HG03280 (cell line): ENCODE measurements at regions not wholly inside any gene's neighbourhood (a gene's known extent, or its start where the extent isn't known, plus 50 kb on each side); places are given as distances from the start of the nearest gene placed in this dataset.

Experiments used
- ATAC-seq: cut with Tn5 transposase; IDR thresholded peaks from one replicate; pipeline ENCODE4 v1.9.1; 2021; ENCODE audit warnings: mild to moderate bottlenecking, moderate library complexity; ENCODE audit not compliant: unreplicated experiment

DNA sequence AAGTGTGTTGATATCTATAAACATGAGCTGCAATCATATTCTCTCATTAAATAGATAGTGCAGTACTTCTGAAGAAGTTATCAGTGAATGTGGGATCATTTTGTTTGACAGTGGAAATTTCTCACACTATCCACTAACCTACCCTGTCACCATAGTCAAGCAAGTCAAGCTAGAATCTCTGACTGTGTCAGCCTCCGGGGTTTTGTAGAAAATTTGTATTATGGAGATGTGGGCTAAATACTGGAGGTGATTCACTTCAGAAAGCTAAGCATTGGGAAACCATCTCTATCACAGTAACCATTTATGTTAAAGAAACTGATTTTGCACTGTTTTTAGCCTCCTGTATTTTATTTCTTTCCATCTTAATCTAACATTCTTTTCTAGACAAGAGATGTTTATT is 126.6 kb upstream of the CREB1 start:
- no peak for ATAC-seq

- no peak for ATAC-seq
These were observed 125.8 kb upstream of the CREB1 start for GRCh38 chr2:207403950-207404349.

DNA sequence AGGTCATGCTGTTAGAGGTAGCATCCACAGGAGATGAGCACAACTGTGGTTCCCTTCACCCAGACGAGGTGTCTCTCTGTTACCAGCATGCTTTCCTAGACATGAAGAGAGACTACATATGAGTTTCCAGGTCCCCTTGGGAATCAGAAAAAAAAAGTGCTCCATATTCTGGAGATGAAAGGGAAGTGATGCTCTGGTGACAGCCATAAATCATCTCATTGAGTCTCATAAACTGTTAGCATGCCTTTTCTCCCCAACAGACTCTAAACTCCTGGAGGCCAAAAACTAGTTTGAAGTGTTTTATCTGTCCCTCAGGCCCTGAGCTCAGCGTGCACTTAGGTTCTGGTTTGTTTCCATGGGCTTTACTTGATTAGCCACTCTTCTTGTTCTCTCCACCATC is 124.6 kb upstream of the CREB1 start:
- ATAC-seq: no peak

DNA sequence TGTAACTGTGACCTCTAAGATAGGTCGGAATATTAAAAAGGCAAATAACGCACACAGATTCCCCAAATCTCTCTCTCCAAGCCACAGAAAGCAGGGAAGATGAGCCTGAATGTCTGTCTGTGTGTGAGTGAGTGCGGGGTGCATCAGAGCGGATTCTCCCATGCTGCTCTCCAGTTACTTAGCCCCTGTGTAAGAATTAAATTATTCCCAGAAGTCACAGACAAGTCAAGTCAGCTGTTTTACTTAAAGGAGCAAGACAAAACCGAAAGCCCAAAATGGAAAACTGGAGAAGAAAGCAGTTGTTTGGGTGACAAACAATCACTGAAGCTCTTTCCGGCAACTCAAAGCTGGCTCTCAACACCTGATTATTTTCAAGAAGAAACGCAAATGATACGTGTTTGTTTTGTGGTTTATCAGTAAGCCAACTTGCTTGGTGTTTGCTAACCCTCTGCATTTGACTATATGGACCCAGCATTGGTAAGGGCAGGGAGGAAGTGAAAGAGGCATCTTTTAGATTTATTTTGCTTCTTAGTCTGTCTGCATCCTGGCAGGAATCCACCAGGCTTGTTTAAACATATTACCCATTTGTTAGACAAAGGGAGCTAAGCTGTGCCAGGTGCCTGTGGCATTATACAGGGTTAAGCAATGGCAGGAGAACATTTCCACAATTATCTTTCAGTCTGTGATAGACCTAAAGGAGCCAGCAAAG is 121.5 kb upstream of the CREB1 start:
- peak; percentile 90 for ATAC-seq

DNA sequence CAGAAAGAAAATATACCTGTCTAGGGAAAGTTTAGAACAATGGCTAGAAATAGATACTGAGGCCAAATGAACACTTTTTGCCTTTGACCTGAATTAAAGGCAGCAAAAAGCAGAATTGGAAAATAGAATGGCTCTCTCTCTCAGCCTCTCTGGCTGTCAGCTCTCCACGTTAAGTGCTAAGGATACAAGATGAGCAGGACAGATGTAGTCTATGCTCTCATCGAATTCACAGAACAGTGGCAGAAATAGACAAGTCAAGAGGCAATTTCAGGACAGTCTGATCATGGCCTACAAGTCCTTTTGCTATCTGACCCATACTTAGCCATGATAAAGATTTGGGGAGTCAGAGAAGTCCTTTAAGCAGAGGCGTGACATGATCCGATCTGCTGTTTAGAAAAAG is 120.2 kb upstream of the CREB1 start:
- ATAC-seq: no peak

GRCh38 chr2:207412787-207413310 is 116.9 kb upstream of the CREB1 start:
- no peak for ATAC-seq

DNA sequence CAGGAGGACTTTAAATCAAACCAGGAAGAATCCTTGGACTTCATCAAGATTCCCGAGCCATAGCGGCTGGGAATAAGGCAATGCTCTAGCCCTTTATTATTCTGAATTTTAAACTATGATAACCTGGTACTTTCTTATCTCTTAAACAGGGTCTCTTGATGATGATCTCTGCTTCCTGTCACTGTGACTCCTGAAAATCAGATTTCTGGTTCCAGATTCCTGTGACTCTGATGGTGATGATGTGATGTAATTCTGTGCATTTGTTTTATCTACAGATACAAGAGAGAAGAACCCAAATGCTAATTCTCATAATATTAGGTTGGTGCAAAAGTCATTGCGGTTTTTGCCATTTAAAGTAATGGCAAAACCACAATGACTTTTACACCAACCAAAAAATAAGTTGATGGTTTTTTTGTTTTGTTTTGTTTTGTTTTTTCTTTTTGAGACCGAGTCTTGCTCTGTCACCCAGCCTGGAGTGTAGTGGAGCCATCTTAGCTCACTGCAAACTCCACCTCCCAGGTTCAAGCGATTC is 116.3 kb upstream of the CREB1 start:
- no peak for ATAC-seq

- ATAC-seq: no peak
These were observed 113.7 kb upstream of the CREB1 start for GRCh38 chr2:207416111-207416510.

DNA sequence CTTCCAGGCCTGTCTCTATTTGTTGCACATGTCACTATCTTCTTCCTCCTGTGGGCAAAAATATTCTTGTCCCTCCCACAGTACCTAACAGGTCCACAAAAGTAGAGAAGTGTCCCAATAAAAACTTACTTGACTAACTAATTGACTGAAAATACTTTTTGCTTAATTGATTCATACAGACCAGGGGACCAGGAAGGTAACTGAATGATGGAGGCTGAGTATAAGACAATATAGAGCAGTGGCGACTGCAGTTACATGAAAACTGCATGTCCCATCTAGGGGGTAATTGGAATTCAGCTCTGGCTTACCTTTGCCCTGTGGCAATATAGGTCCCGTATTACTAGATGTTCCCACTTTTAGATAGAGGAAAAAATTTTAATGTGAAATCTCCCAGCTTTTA is 112.9 kb upstream of the CREB1 start:
- no peak for ATAC-seq

DNA sequence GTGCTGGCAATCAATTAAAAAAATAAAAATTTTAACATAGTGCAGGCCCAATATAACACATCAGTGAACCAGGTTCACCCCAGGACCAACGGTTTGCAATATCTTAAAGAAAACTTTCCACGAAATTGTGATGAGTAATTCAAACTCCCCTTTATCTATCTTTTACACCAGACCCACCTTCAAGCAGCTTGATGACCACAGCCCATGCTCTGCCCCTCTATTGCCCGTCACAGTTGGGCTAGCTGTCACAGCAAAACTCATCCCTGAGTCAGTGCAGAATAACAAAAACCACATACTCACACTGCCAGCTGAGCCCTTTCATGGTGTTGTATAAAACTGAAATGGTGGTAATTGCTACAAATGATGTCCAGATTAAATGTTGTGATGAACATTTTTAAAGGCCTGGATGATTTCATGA is 112.5 kb upstream of the CREB1 start:
- no peak for ATAC-seq

DNA sequence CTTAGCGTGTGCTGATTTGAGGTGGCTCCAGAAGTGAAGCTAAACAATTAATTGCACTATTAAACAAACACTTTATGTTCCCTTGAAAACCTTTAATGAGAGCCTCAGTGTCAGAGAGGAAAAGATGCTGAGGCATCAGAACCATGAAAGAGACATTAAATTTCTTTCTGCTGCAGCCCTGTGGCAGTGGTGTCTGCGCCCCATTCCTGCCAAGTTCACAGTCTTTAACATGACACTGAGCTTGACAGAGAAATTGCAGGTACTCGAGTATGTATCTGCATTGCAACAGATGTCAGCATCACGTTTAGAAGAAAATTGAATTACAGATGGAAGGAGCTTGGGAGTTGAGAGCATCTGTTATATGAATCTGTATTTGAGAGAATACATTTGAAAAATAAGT is 111.3 kb upstream of the CREB1 start:
- no peak for ATAC-seq

DNA sequence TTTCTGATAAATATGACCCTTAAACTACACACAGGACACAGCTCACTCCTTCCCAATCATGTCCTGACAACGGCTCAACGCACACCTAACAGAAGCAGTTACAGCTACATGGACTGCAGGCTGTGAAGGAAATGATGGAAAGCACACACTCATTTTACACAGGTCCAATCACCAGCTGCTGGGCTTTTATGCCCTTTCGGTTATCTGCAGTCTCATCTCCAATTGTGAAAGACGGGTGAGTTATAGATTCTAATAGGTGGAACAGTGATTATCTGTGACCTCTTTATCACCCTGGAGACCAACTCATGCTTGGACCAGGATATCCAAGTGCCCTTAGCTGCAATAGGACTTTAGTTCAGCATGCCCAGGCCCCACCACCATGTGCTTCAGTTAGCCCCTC is 110.4 kb upstream of the CREB1 start:
- no peak for ATAC-seq

DNA sequence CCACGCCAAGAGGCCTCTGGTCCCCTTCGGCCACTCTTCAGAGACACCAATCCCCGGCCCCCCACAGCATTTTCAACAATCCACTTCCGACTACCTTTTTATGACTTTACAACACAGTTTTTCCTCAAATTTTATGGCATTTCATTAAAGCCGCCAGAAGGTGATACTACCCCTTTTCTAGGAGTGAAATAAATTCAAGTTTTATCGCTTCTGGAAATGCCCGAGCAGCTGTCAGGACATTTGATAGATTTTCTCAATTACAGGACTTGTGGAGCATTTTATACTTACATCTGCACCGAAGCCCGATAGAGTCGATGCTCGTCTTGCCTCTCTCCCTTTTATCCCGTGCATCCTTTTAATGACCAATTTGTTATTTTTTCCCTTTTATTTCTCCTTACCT is 108.1 kb upstream of the CREB1 start:
- ATAC-seq: no peak

GRCh38 chr2:207422380-207422779 is 107.4 kb upstream of the CREB1 start:
- ATAC-seq: no peak

GRCh38 chr2:207423886-207424285 is 105.9 kb upstream of the CREB1 start:
- ATAC-seq: peak; percentile 85

DNA sequence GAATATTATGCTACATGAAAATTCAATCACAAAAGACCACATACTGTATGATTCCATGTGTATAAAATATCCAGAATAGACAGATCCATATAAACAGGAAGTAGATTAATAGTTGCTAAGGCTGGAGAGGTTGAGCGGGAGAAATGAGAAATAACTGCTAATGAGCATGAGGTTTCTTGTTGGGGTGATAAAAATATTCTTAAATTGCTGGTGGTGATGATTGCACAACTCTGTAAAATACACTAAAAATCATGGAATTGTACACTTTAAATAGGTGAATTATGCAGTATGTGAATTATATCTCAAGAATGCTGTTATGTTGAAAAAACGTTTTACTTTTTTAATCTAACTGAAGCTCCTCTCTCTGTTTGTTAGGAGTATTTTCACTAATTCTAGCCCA is 101.8 kb upstream of the CREB1 start:
- ATAC-seq: no peak

- ATAC-seq: no peak
These were observed 101.2 kb upstream of the CREB1 start for GRCh38 chr2:207428573-207428972.

GRCh38 chr2:207432453-207432852 is 97.3 kb upstream of the CREB1 start:
- no peak for ATAC-seq

GRCh38 chr2:207434306-207434705 is 95.5 kb upstream of the CREB1 start:
- ATAC-seq: no peak

DNA sequence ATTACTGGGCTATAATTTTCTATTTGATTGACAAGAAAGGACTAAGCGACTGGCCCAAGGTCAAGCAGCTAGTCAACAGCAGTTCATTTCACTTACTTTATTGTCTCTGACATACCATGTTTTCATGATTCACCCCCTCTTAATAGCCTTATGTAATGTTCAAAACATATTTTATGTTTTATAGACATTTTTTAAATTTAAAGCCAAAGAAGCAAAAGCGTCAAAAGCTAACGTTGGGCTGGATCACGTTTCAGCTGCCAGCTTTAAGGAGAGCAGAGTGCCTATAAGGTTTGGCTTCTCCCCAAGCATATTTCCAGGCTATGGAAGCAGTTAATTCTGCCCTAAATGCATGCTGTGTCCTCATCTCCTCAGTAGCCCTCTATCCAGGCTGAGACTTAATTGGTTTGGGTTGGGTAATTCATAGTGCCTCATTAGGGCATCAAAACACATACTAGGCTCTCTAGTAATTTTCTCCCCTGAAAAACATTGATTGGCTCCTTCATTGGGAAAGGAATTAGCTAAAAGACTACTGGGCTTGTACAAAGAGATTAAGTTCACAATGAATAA is 94.8 kb upstream of the CREB1 start:
- no peak for ATAC-seq

DNA sequence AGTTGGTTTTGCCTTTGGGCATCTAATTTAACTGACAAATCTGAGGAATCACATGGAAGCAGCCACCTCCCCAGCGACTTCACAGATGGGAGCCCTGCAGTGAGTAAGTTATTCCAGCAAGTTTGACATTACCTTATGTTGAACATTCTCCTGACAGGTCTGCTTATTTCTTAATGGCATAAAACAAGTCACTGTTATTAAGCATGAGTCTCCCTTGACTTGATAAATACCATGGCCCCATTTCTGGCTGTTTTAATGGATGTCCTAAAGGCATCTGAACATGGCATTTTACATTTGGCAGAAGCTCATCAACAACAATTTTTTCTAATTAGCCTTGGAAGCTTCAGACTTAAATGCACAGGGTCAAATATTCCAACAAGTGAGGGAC is 92.6 kb upstream of the CREB1 start:
- no peak for ATAC-seq

GRCh38 chr2:207437524-207438143 is 92.1 kb upstream of the CREB1 start:
- ATAC-seq: no peak
